ENCODE measurements at regions not wholly inside any gene's neighbourhood (a gene's known extent, or its start where the extent isn't known, plus 50 kb on each side); places are given as distances from the start of the nearest gene placed in this dataset.

DNA sequence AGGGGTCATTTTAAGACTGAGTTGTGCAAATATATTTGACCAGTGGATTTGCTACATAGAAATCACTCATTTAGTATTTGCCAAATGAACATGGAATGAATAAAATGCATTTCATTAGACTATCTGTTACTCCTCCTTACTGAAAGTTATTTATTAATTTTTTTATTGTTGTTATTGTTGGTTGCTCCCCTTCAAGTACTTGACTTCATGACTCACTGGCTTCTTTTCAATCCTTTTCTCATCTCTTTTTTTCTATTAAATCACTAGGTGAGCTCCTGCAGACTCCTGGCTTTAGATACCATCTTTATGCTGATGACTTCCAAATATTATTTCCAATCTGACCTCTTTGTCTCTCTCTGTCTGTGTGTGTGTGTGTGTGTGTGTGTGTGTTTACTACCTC, 192.2 kb upstream of the FAM83B start:
- TF ChIP-seq, protein P1, sequence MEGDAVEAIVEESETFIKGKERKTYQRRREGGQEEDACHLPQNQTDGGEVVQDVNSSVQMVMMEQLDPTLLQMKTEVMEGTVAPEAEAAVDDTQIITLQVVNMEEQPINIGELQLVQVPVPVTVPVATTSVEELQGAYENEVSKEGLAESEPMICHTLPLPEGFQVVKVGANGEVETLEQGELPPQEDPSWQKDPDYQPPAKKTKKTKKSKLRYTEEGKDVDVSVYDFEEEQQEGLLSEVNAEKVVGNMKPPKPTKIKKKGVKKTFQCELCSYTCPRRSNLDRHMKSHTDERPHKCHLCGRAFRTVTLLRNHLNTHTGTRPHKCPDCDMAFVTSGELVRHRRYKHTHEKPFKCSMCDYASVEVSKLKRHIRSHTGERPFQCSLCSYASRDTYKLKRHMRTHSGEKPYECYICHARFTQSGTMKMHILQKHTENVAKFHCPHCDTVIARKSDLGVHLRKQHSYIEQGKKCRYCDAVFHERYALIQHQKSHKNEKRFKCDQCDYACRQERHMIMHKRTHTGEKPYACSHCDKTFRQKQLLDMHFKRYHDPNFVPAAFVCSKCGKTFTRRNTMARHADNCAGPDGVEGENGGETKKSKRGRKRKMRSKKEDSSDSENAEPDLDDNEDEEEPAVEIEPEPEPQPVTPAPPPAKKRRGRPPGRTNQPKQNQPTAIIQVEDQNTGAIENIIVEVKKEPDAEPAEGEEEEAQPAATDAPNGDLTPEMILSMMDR (IDR thresholded peaks at IDR 0.05; ENCODE audit: low read depth, low read length) = no peak
- DNase-seq (ENCODE audit: extremely low read depth, low read depth) = no peak

DNA sequence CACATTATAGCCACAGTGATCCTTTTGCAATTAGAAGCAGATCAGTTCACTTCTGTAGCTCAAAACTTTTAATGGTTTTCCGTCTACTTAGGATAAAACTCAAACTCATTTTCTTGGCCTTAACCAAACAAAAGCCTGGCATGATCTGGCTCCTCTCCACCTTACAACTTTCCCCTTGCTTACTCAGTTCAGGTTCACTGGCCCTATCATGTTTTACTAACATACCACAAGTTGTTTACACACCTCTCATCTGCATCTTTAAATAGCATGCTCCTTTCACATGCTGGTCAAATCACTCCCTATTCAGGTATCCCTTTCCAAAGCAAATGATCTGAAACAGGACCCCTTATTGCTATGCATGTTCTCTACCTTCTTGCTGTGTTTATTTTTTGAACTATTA, 191.4 kb upstream of the FAM83B start:
- no peak for DNase-seq (ENCODE audit: extremely low read depth, low read depth)
- TF ChIP-seq, protein P1 (IDR thresholded peaks at IDR 0.05; ENCODE audit: low read depth, low read length) = no peak

DNA sequence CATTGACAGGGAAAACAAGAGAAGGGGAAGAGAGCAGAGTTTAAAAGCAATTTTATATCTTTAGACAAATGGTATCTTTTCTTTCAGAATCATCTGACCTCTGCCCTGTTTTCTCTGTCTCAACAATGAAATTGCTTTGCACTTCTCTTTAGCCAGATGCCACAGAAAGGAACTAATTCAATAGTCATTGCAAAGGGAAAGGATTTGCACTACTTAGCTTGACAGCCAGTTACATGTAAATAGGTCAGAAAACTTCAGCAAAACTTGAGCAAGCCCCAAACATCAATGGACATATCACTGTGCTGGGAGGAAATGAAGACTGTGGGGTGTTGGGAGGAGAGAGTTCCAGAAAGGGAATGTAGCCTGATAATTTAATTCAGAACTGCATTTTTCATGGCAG, 181.3 kb upstream of the FAM83B start:
- DNase-seq (ENCODE audit: extremely low read depth, low read depth) = no peak
- TF ChIP-seq, protein P1 (IDR thresholded peaks at IDR 0.05; ENCODE audit: low read depth, low read length) = no peak

DNA sequence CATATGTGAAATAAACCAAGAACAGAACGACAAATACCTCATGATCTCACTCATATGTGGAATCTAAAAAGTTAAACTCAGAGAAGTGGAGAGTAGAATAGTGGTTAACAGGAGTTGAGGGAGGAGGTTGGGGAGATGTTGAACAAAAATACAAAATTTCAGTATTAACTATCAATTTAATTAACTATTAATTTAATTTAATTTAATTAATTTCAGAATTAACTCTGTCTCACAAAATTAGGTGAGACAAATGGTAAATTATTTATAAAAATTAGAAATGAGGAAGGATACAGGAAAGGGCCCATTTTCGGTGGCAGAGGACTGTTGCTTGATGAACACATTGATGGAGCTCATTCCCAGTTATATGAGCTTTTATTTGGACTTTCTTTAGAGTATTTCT, 166.0 kb upstream of the FAM83B start:
- TF ChIP-seq, protein P1 (IDR thresholded peaks at IDR 0.05; ENCODE audit: low read depth, low read length) = no peak
- DNase-seq (ENCODE audit: extremely low read depth, low read depth) = no peak

DNA sequence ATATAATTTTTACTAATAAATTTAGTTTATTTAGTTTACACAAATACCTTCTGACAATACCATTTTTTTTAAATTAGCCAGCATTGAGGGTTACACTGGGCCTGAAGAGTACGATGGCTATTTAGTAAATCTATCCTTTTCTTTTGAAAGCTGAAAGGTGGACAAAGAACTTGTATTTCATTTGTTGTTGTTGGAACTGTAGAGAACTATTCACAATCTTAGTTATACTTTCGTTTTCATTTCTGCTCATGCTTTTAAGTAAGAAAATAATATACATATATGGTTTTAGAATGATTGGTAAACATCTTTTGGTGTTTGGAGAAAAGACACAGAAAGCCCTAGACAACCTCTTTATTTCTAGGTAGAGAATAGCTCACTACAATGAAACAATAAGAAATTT, 165.3 kb upstream of the FAM83B start:
- TF ChIP-seq, protein P1 (IDR thresholded peaks at IDR 0.05; ENCODE audit: low read depth, low read length) = no peak
- DNase-seq (ENCODE audit: extremely low read depth, low read depth) = no peak

DNA sequence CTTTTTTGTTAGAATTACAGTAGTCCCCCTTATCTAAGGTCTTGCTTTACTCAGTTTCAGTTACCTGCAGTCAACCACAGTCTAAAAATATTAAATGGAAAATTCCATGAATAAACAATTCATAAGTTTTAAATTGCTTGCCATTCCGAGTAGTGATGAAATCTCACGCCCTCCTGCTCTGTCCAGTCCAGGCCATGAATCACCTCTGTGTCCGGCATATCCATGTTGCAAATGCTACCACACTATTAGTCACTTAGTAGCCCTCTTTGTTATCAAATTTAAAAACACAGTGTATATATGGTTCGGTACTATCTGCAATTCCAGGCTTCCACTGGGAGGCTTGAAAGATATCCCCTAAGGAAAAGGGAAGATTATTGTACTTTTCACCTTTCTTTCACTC, 164.6 kb upstream of the FAM83B start:
- TF ChIP-seq, protein P1 (IDR thresholded peaks at IDR 0.05; ENCODE audit: low read depth, low read length) = no peak
- DNase-seq (ENCODE audit: extremely low read depth, low read depth) = peak; percentile 30

DNA sequence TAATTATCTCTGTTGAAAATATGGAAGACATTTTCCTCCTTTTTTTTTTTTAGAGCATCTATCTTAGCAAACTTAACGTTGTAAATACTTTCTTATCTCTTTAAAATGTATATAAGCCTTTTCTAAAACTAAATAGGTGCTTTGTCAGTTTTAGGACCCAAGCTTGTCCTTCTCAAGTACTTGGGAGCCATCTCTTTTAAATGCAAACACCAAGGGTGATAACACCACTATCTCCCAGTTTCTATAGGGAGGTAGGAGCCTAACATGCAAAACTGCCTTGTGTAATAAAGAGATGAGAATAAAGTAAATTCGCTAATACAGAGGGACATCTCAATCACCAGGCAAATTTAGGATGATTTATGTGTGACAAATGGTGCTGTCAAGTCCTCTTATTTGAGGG, 157.0 kb upstream of the FAM83B start:
- TF ChIP-seq, protein P1 (IDR thresholded peaks at IDR 0.05; ENCODE audit: low read depth, low read length) = no peak

More for the DNA sequence above, 157.0 kb upstream of the FAM83B start:
- no peak for DNase-seq (ENCODE audit: extremely low read depth, low read depth)
